ENCODE measurements at regions not wholly inside any gene's neighbourhood (a gene's known extent, or its start where the extent isn't known, plus 50 kb on each side); places are given as distances from the start of the nearest gene placed in this dataset.

- no peaks in the 10 kb centered on the region for H3K36me3 Mint-ChIP-seq
- TF ChIP-seq CTCF (conservative IDR thresholded peaks at IDR 0.05) = no peak
- no peaks in the 10 kb centered on the region for H3K9me3 Mint-ChIP-seq
- peaks cover 28% of the 10 kb centered on the region for H3K4me1 Mint-ChIP-seq (ENCODE audit: unreplicated experiment)
- DNase-seq (ENCODE audit: extremely low spot score, unreplicated experiment) = no peak
- no peak overlapping the region for H3K27ac Mint-ChIP-seq
- H3K4me3 Mint-ChIP-seq = no peak overlapping the region
- H3K27me3 Mint-ChIP-seq = peaks cover 25% of the 10 kb centered on the region
Observed at GRCh38 chr11:44361813-44362212, 51.9 kb upstream of the ALX4 start.

- H3K27ac Mint-ChIP-seq = no peak overlapping the region
- TF ChIP-seq CTCF (conservative IDR thresholded peaks at IDR 0.05) = no peak
Observed at GRCh38 chr11:44363116-44363515, 53.2 kb upstream of the ALX4 start.

GRCh38 chr11:44364596-44364995, 54.7 kb upstream of the ALX4 start:
- H3K36me3 Mint-ChIP-seq = no peaks in the 10 kb centered on the region
- peaks cover 29% of the 10 kb centered on the region for H3K27me3 Mint-ChIP-seq
- no peak overlapping the region for H3K27ac Mint-ChIP-seq

More at GRCh38 chr11:44363116-44363515, 53.2 kb upstream of the ALX4 start:
- no peaks in the 10 kb centered on the region for H3K9me3 Mint-ChIP-seq
- peaks cover 34% of the 10 kb centered on the region for H3K4me1 Mint-ChIP-seq (ENCODE audit: unreplicated experiment)
- no peak overlapping the region for H3K4me3 Mint-ChIP-seq
- no peak for DNase-seq (ENCODE audit: extremely low spot score, unreplicated experiment)
- H3K36me3 Mint-ChIP-seq = no peaks in the 10 kb centered on the region
- peaks cover 29% of the 10 kb centered on the region for H3K27me3 Mint-ChIP-seq

GRCh38 chr11:44365616-44366015, 55.7 kb upstream of the ALX4 start:
- Mint-ChIP-seq H3K4me1 (ENCODE audit: unreplicated experiment) (peaks cover 25% of the 10 kb centered on the region), H3K4me3 (no peak overlapping the region), H3K27ac (no peak overlapping the region), H3K9me3 (no peaks in the 10 kb centered on the region), H3K27me3 (peaks cover 29% of the 10 kb centered on the region), H3K36me3 (no peaks in the 10 kb centered on the region)
- DNase-seq (ENCODE audit: extremely low spot score, unreplicated experiment) = no peak
- no peak for TF ChIP-seq CTCF (conservative IDR thresholded peaks at IDR 0.05)

More at GRCh38 chr11:44364596-44364995, 54.7 kb upstream of the ALX4 start:
- Mint-ChIP-seq H3K4me1 (ENCODE audit: unreplicated experiment) (peaks cover 25% of the 10 kb centered on the region), H3K4me3 (no peak overlapping the region), H3K9me3 (no peaks in the 10 kb centered on the region)
- DNase-seq (ENCODE audit: extremely low spot score, unreplicated experiment) = no peak
- TF ChIP-seq CTCF (conservative IDR thresholded peaks at IDR 0.05) = no peak

- Mint-ChIP-seq H3K4me1 (ENCODE audit: unreplicated experiment) (peaks cover 25% of the 10 kb centered on the region), H3K9me3 (no peaks in the 10 kb centered on the region), H3K27ac (no peak overlapping the region), H3K36me3 (no peaks in the 10 kb centered on the region), H3K4me3 (no peak overlapping the region), H3K27me3 (peaks cover 29% of the 10 kb centered on the region)
- no peak for TF ChIP-seq CTCF (conservative IDR thresholded peaks at IDR 0.05)
- DNase-seq (ENCODE audit: extremely low spot score, unreplicated experiment) = no peak
Observed at GRCh38 chr11:44366026-44366425, 56.1 kb upstream of the ALX4 start.

GRCh38 chr11:44366741-44367140, 56.8 kb upstream of the ALX4 start:
- no peaks in the 10 kb centered on the region for H3K9me3 Mint-ChIP-seq
- peaks cover 20% of the 10 kb centered on the region for H3K4me1 Mint-ChIP-seq (ENCODE audit: unreplicated experiment)
- DNase-seq (ENCODE audit: extremely low spot score, unreplicated experiment) = no peak
- no peak overlapping the region for H3K4me3 Mint-ChIP-seq
- H3K27ac Mint-ChIP-seq = no peak overlapping the region
- TF ChIP-seq CTCF (conservative IDR thresholded peaks at IDR 0.05) = no peak
- H3K27me3 Mint-ChIP-seq = peaks cover 25% of the 10 kb centered on the region
- no peaks in the 10 kb centered on the region for H3K36me3 Mint-ChIP-seq

All from type B pancreatic cell (in vitro differentiated cells).